C4-2B (cell line): ENCODE measurements at regions not wholly inside any gene's neighbourhood (a gene's known extent, or its start where the extent isn't known, plus 50 kb on each side); places are given as distances from the start of the nearest gene placed in this dataset.

ENCODE experiments used
- CTCF ChIP-seq: fragments of 450-650 bp; conservative IDR thresholded peaks from 2 replicates; pipeline ENCODE4 v1.5.1; 2017; ENCODE audit warnings: mild to moderate bottlenecking
- ZFX ChIP-seq: fragments of 450-650 bp; IDR thresholded peaks from 2 replicates; pipeline ENCODE4 v1.6.1; 2017

GRCh38 chr12:43105426-43105981 lies 446.5 kb downstream of the ADAMTS20 start:
- TF ChIP-seq CTCF (no peak), ZFX (no peak)
